WTC11 (cell line): ENCODE measurements at regions not wholly inside any gene's neighbourhood (a gene's known extent, or its start where the extent isn't known, plus 50 kb on each side); places are given as distances from the start of the nearest gene placed in this dataset.

Experiments used
- ATAC-seq: fragments of 200-7000 bp; cut with Tn5 transposase; 2 replicates; pipeline ENCODE4 v1.10.0; 2021; ENCODE audit warnings: mild to moderate bottlenecking, moderate library complexity
- CTCF ChIA-PET: fragments of 300-600 bp; sonication (Branson Sonifier 250); formaldehyde crosslinking; loops from one replicate; lab custom pipeline; 2021; ENCODE audit warnings: antibody characterized with exemption; lab: Charles Lee
- POLR2A ChIA-PET: fragments of 350-600 bp; sonication (Branson Sonifier 250); formaldehyde crosslinking; loops from one replicate; lab custom pipeline; 2021; ENCODE audit warnings: antibody characterized with exemption; lab: Charles Lee
- DNase-seq: peaks from one replicate; pipeline ENCODE4 v3.0.0; 2021; ENCODE audit warnings: low spot score
- H3K27ac Mint-ChIP-seq: 2 replicates; pipeline ENCODE4 v1.8.0; 2021; ENCODE audit warnings: mixed read lengths
- H3K27me3 Mint-ChIP-seq: 2 replicates; pipeline ENCODE4 v1.8.0; 2021; ENCODE audit warnings: low read depth, mild to moderate bottlenecking, moderate library complexity, mixed read lengths
- H3K36me3 Mint-ChIP-seq: 2 replicates; pipeline ENCODE4 v1.8.0; 2021; ENCODE audit warnings: mixed read lengths
- H3K4me1 Mint-ChIP-seq: 2 replicates; pipeline ENCODE4 v1.8.0; 2022; ENCODE audit warnings: mixed read lengths
- H3K4me3 Mint-ChIP-seq: 2 replicates; pipeline ENCODE4 v1.8.0; 2021; ENCODE audit warnings: mild to moderate bottlenecking, moderate library complexity, mixed read lengths
- H3K9me3 Mint-ChIP-seq: 2 replicates; pipeline ENCODE4 v1.8.0; 2021; ENCODE audit warnings: mixed read lengths
- ELF4 ChIP-seq: sonication (generic); formaldehyde crosslinking; IDR thresholded peaks from 2 replicates; pipeline ENCODE4 v1.8.1; 2022; ENCODE audit warnings: low read depth, mild to moderate bottlenecking, moderate library complexity, missing genetic modification reagents
- GABPB1 ChIP-seq: sonication (generic); formaldehyde crosslinking; IDR thresholded peaks from 2 replicates; pipeline ENCODE4 v1.8.1; 2023; ENCODE audit warnings: mild to moderate bottlenecking, missing genetic modification reagents
- GRHL2 ChIP-seq: fragments of 250-450 bp; sonication (Bioruptor Pico); IDR thresholded peaks from 2 replicates; pipeline ENCODE4 v1.8.0; 2022; ENCODE audit warnings: mild to moderate bottlenecking, moderate library complexity; ENCODE audit not compliant: insufficient replicate concordance, severe bottlenecking
- MXD4 ChIP-seq: fragments of 250-450 bp; sonication (Bioruptor Pico); IDR thresholded peaks from 2 replicates; pipeline ENCODE4 v1.8.0; 2021; ENCODE audit warnings: mild to moderate bottlenecking, moderate library complexity, borderline replicate concordance
- NFYB ChIP-seq: sonication (generic); formaldehyde crosslinking; conservative IDR thresholded peaks from 2 replicates; pipeline ENCODE4 v1.8.0; 2022; ENCODE audit warnings: low read depth, missing genetic modification reagents
- ZNF138 ChIP-seq: sonication (generic); formaldehyde crosslinking; conservative IDR thresholded peaks from 2 replicates; pipeline ENCODE4 v1.8.1; 2022; ENCODE audit warnings: mild to moderate bottlenecking, moderate library complexity, missing genetic modification reagents
- ZNF317 ChIP-seq: sonication (generic); formaldehyde crosslinking; IDR thresholded peaks from 2 replicates; pipeline ENCODE4 v1.8.1; 2023; ENCODE audit warnings: low read depth, mild to moderate bottlenecking, moderate library complexity, missing genetic modification reagents, borderline replicate concordance
- TF ChIP-seq, protein P1 (sequence below): sonication (generic); formaldehyde crosslinking; IDR thresholded peaks from 2 replicates; pipeline ENCODE4 v1.8.1; 2022; ENCODE audit warnings: mild to moderate bottlenecking, moderate library complexity, missing genetic modification reagents
- TF ChIP-seq, protein P2 (sequence below): sonication (generic); formaldehyde crosslinking; IDR thresholded peaks from 2 replicates; pipeline ENCODE4 v1.8.1; 2022; ENCODE audit warnings: missing genetic modification reagents, borderline replicate concordance
- TF ChIP-seq, protein P3 (sequence below): fragments of 250-450 bp; sonication (Bioruptor Pico); IDR thresholded peaks from 2 replicates; pipeline ENCODE4 v2.1.2; 2022; ENCODE audit warnings: mild to moderate bottlenecking, moderate library complexity
- TF ChIP-seq, protein P4 (sequence below): sonication (generic); formaldehyde crosslinking; IDR thresholded peaks from 2 replicates; pipeline ENCODE4 v1.8.1; 2023; ENCODE audit warnings: mild to moderate bottlenecking, missing genetic modification reagents, borderline replicate concordance
- TF ChIP-seq, protein P5 (sequence below): sonication (generic); formaldehyde crosslinking; IDR thresholded peaks from 2 replicates; pipeline ENCODE4 v1.8.1; 2023; ENCODE audit warnings: mild to moderate bottlenecking, moderate library complexity, missing genetic modification reagents

DNA sequence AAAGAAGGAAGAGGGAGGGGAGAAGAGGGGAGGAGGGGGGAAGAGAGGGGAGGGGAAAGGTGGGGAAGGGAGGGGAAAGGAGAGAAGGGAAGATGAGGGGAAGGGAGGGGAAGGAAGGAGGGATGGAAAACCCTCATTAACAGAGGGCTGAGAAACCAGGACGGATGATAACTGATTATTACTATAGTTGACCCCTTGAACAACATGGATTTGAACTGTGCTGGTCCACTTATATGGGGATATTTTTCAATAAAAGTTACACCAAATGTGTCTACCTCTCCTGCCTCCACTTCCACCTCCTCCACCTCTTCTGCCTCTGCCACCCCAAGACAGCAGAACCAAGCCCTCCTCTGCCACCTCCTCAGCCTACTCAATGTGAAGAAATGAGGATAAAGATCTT is 184.1 kb upstream of the ARID1B start:
- H3K27ac Mint-ChIP-seq: no peak overlapping the region
- ATAC-seq (no peak), DNase-seq (no peak)
- no peaks in the 10 kb centered on the region for H3K36me3 Mint-ChIP-seq
- H3K27me3 Mint-ChIP-seq: no peaks in the 10 kb centered on the region
- H3K9me3 Mint-ChIP-seq: peaks cover 6% of the 10 kb centered on the region; the same call in 1 of the 2 replicates
- ChIA-PET POLR2A (no interaction called here), CTCF (no interaction called here)
- H3K4me3 Mint-ChIP-seq: no peak overlapping the region
- TF ChIP-seq NFYB (CRISPR knock-in tag) (no peak), GRHL2 (CRISPR knock-in tag) (no peak)
- TF ChIP-seq, protein P1, sequence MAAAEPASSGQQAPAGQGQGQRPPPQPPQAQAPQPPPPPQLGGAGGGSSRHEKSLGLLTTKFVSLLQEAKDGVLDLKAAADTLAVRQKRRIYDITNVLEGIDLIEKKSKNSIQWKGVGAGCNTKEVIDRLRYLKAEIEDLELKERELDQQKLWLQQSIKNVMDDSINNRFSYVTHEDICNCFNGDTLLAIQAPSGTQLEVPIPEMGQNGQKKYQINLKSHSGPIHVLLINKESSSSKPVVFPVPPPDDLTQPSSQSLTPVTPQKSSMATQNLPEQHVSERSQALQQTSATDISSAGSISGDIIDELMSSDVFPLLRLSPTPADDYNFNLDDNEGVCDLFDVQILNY (CRISPR knock-in tag): no peak
- TF ChIP-seq, protein P2, sequence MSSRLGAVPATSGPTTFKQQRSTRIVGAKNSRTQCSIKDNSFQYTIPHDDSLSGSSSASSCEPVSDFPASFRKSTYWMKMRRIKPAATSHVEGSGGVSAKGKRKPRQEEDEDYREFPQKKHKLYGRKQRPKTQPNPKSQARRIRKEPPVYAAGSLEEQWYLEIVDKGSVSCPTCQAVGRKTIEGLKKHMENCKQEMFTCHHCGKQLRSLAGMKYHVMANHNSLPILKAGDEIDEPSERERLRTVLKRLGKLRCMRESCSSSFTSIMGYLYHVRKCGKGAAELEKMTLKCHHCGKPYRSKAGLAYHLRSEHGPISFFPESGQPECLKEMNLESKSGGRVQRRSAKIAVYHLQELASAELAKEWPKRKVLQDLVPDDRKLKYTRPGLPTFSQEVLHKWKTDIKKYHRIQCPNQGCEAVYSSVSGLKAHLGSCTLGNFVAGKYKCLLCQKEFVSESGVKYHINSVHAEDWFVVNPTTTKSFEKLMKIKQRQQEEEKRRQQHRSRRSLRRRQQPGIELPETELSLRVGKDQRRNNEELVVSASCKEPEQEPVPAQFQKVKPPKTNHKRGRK (CRISPR knock-in tag): no peak
- peaks cover 16% of the 10 kb centered on the region for H3K4me1 Mint-ChIP-seq

DNA sequence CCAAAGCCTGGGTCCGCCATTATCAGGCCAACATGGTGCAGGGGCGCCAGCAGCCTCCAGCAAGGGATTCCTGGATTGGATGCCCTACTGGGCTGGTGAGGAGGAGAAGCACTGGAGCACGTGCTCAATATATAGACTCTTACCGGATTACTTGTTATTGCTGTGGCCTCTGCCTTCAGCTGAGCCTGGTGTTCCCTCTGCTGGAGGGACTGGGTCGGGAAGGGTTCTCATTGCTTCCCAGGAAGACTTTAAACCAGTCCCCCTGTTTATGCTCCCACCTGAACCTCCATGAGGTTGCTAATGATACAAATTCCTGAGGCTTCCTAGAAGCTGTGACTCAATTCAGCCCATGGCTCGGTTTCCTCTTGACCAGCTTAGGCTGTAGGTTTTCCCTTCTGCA is 186.7 kb upstream of the ARID1B start:
- CTCF ChIA-PET: no interaction called here
- TF ChIP-seq MXD4 (no peak), GABPB1 (no peak)
- TF ChIP-seq, protein P3, sequence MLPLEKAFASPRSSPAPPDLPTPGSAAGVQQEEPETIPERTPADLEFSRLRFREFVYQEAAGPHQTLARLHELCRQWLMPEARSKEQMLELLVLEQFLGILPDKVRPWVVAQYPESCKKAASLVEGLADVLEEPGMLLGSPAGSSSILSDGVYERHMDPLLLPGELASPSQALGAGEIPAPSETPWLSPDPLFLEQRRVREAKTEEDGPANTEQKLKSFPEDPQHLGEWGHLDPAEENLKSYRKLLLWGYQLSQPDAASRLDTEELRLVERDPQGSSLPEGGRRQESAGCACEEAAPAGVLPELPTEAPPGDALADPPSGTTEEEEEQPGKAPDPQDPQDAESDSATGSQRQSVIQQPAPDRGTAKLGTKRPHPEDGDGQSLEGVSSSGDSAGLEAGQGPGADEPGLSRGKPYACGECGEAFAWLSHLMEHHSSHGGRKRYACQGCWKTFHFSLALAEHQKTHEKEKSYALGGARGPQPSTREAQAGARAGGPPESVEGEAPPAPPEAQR: no peak
- TF ChIP-seq, all 79 proteins: peak for 0
- ATAC-seq (peak; percentile 86), DNase-seq (no peak)
- Mint-ChIP-seq H3K36me3 (no peaks in the 10 kb centered on the region), H3K27ac (no peak overlapping the region), H3K4me3 (no peak overlapping the region), H3K4me1 (peaks cover 18% of the 10 kb centered on the region; the same call in 1 of the 2 replicates), H3K9me3 (peaks cover 12% of the 10 kb centered on the region), H3K27me3 (no peaks in the 10 kb centered on the region)
- POLR2A ChIA-PET: no interaction called here

DNA sequence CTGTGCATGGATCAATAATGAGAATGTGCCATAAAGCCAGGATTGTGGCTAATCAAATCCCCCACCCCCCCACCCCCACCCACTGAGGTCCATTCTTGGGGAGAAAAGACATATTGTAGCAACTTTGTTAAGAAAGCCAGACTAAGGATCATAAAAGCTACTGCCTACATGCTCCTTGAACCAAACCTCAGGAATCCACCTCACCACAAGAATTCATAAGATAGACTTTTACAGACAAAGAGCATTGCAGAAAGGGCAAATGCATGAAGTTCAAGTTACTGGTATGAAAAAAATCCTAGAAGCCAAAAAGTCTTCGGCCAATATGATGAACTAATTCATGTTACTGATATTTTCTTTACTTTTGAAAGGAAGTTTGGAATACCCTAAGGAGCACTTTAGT is 187.9 kb upstream of the ARID1B start:
- TF ChIP-seq, protein P4, sequence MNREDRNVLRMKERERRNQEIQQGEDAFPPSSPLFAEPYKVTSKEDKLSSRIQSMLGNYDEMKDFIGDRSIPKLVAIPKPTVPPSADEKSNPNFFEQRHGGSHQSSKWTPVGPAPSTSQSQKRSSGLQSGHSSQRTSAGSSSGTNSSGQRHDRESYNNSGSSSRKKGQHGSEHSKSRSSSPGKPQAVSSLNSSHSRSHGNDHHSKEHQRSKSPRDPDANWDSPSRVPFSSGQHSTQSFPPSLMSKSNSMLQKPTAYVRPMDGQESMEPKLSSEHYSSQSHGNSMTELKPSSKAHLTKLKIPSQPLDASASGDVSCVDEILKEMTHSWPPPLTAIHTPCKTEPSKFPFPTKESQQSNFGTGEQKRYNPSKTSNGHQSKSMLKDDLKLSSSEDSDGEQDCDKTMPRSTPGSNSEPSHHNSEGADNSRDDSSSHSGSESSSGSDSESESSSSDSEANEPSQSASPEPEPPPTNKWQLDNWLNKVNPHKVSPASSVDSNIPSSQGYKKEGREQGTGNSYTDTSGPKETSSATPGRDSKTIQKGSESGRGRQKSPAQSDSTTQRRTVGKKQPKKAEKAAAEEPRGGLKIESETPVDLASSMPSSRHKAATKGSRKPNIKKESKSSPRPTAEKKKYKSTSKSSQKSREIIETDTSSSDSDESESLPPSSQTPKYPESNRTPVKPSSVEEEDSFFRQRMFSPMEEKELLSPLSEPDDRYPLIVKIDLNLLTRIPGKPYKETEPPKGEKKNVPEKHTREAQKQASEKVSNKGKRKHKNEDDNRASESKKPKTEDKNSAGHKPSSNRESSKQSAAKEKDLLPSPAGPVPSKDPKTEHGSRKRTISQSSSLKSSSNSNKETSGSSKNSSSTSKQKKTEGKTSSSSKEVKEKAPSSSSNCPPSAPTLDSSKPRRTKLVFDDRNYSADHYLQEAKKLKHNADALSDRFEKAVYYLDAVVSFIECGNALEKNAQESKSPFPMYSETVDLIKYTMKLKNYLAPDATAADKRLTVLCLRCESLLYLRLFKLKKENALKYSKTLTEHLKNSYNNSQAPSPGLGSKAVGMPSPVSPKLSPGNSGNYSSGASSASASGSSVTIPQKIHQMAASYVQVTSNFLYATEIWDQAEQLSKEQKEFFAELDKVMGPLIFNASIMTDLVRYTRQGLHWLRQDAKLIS: no peak
- TF ChIP-seq ZNF138 (CRISPR knock-in tag) (no peak), ZNF317 (CRISPR knock-in tag) (no peak), ELF4 (no peak)
- TF ChIP-seq, protein P5, sequence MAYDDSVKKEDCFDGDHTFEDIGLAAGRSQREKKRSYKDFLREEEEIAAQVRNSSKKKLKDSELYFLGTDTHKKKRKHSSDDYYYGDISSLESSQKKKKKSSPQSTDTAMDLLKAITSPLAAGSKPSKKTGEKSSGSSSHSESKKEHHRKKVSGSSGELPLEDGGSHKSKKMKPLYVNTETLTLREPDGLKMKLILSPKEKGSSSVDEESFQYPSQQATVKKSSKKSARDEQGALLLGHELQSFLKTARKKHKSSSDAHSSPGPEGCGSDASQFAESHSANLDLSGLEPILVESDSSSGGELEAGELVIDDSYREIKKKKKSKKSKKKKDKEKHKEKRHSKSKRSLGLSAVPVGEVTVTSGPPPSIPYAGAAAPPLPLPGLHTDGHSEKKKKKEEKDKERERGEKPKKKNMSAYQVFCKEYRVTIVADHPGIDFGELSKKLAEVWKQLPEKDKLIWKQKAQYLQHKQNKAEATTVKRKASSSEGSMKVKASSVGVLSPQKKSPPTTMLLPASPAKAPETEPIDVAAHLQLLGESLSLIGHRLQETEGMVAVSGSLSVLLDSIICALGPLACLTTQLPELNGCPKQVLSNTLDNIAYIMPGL (CRISPR knock-in tag): no peak
- H3K9me3 Mint-ChIP-seq: peaks cover 16% of the 10 kb centered on the region
- no peak overlapping the region for H3K4me3 Mint-ChIP-seq
- H3K27me3 Mint-ChIP-seq: no peaks in the 10 kb centered on the region
- H3K36me3 Mint-ChIP-seq: no peaks in the 10 kb centered on the region
- no peak overlapping the region for H3K27ac Mint-ChIP-seq
- no peak for ATAC-seq
- H3K4me1 Mint-ChIP-seq: peaks cover 18% of the 10 kb centered on the region; the same call in 1 of the 2 replicates
- DNase-seq: no peak
- ChIA-PET CTCF (no interaction called here), POLR2A (no interaction called here)
